ENCODE measurements at regions not wholly inside any gene's neighbourhood (a gene's known extent, or its start where the extent isn't known, plus 50 kb on each side); places are given as distances from the start of the nearest gene placed in this dataset.

DNA sequence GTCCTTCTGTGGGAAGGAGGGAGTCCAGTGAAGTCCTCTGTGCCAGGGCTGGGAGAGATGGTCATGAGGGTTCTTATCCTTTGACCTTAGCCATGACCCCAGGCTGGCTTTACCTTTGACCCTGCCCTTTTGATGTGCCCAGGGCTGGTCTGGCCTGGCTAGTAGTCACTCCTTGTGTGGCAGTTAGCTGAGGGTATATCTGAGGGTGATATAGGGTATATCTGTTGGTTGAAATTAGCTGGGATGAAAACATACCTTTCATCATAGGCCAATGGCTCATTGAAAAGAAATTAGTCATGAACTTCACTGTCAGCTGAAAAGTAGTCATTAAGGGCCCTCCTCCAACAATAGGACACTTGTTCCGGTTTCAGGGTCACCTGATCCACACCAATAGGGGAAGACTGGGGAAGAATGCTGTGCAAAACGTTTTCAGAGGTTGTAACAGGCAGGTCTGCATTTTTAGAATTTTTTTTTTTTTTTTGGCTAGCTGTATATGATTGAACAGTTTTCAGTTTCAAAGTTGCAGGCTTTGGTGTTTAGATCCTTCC, 74.6 kb upstream of the STOX2 start:
- no peak overlapping the region for H2BK15ac ChIP-seq (ENCODE audit: low read depth, low read length)
- H4K91ac ChIP-seq (ENCODE audit: insufficient read length, low read depth, low read length) = no peak overlapping the region
- no peak overlapping the region for H2AK5ac ChIP-seq (ENCODE audit: insufficient read length, low read length)
- no peak overlapping the region for H4K8ac ChIP-seq (replicated peaks; ENCODE audit: insufficient read length, low read depth, low read length)
- no peak overlapping the region for H3K4ac ChIP-seq (ENCODE audit: low read depth, low read length)
- no peak overlapping the region for H2BK20ac ChIP-seq (ENCODE audit: low read depth, low read length, poor library complexity, severe bottlenecking)
- DNase-seq = no peak
- WGBS (ENCODE audit: extremely low coverage, insufficient read length, low lambda C conversion rate) = no CpG with 5 or more reads among the region's 2 CpGs
- no peaks in the 10 kb centered on the region for H4K20me1 ChIP-seq (ENCODE audit: control insufficient read depth, insufficient read depth, insufficient read length)
- H3K23ac ChIP-seq (ENCODE audit: insufficient read length, low read depth, low read length) = no peak overlapping the region
- no peaks in the 10 kb centered on the region for H3K9me3 ChIP-seq (ENCODE audit: control insufficient read depth, low read depth, low read length)
- H3K27ac ChIP-seq (ENCODE audit: insufficient read length, low read depth, low read length) = no peak overlapping the region
- Mint-ChIP-seq H3K36me3 (ENCODE audit: insufficient read depth in 1 of 3, low read depth in 3 of 3) (no peaks in the 10 kb centered on the region), H3K9me3 (no peaks in the 10 kb centered on the region), H3K4me1 (peaks cover 16 to 19% of the 10 kb centered on the region in 2 experiments), H3K27me3 (ENCODE audit: low read depth) (peaks cover 6% of the 10 kb centered on the region), H3K4me3 (no peak overlapping the region), H3K27ac (no peak overlapping the region; a peak in 1 of 7 replicates)
- H2AFZ ChIP-seq (ENCODE audit: low read length) = no peak overlapping the region
- H3K4me2 ChIP-seq (ENCODE audit: insufficient read depth, insufficient read length, low read length) = no peak overlapping the region
- H3K4me1 ChIP-seq (ENCODE audit: insufficient read depth, low read length) = no peaks in the 10 kb centered on the region
- no peak overlapping the region for H2BK120ac ChIP-seq (ENCODE audit: low read depth, low read length, poor library complexity, severe bottlenecking)
- H3K23me2 ChIP-seq (ENCODE audit: insufficient read length, low read depth, low read length, poor library complexity, severe bottlenecking) = no peaks in the 10 kb centered on the region
- TF ChIP-seq, protein P1, sequence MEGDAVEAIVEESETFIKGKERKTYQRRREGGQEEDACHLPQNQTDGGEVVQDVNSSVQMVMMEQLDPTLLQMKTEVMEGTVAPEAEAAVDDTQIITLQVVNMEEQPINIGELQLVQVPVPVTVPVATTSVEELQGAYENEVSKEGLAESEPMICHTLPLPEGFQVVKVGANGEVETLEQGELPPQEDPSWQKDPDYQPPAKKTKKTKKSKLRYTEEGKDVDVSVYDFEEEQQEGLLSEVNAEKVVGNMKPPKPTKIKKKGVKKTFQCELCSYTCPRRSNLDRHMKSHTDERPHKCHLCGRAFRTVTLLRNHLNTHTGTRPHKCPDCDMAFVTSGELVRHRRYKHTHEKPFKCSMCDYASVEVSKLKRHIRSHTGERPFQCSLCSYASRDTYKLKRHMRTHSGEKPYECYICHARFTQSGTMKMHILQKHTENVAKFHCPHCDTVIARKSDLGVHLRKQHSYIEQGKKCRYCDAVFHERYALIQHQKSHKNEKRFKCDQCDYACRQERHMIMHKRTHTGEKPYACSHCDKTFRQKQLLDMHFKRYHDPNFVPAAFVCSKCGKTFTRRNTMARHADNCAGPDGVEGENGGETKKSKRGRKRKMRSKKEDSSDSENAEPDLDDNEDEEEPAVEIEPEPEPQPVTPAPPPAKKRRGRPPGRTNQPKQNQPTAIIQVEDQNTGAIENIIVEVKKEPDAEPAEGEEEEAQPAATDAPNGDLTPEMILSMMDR (conservative IDR thresholded peaks at IDR 0.05) = no peak
- H3K56ac ChIP-seq (ENCODE audit: insufficient read length, low read depth, low read length) = no peak overlapping the region
- H4K5ac ChIP-seq (ENCODE audit: insufficient read length, low read depth, low read length) = no peak overlapping the region
- H3K14ac ChIP-seq (ENCODE audit: insufficient read depth, low read length) = no peak overlapping the region
- no peak overlapping the region for H3K18ac ChIP-seq (ENCODE audit: insufficient read length, low read depth, low read length)
- H3K9ac ChIP-seq (ENCODE audit: extremely low read depth, insufficient read length, low read length) = no peak overlapping the region
- no peaks in the 10 kb centered on the region for H3K27me3 ChIP-seq (ENCODE audit: insufficient read depth, low read length)
- H3T11ph ChIP-seq (ENCODE audit: low read length) = no peak overlapping the region
- no peaks in the 10 kb centered on the region for H3K79me1 ChIP-seq (ENCODE audit: insufficient read depth, low read depth, low read length, poor library complexity, severe bottlenecking)
- no peak overlapping the region for H2BK12ac ChIP-seq (ENCODE audit: insufficient read length, low read depth, low read length)
- no peaks in the 10 kb centered on the region for H3K79me2 ChIP-seq (ENCODE audit: insufficient read depth, low read length)
- H2BK5ac ChIP-seq (ENCODE audit: insufficient read length, low read length) = no peak overlapping the region

All from H9 (cell line).